HEK293 (cell line): ENCODE measurements at regions not wholly inside any gene's neighbourhood (a gene's known extent, or its start where the extent isn't known, plus 50 kb on each side); places are given as distances from the start of the nearest gene placed in this dataset.

Experiments
- ATF2 ChIP-seq: fragments of 450-650 bp; formaldehyde crosslinking; IDR thresholded peaks from 2 replicates; pipeline ENCODE4 v1.5.1; 2016; ENCODE audit warnings: missing biosample characterization, missing genetic modification characterization, low read depth
- REST ChIP-seq: fragments of 450-650 bp; formaldehyde crosslinking; IDR thresholded peaks from 2 replicates; pipeline ENCODE4 v1.5.1; 2016; ENCODE audit warnings: missing biosample characterization, missing genetic modification characterization
- SP3 ChIP-seq: fragments of 450-650 bp; formaldehyde crosslinking; IDR thresholded peaks from 2 replicates; pipeline ENCODE4 v1.5.1; 2016; ENCODE audit warnings: missing biosample characterization, missing genetic modification characterization
- ZFP3 ChIP-seq: fragments of 450-650 bp; formaldehyde crosslinking; IDR thresholded peaks from 2 replicates; pipeline ENCODE4 v1.5.1; 2016; ENCODE audit warnings: low read depth, missing biosample characterization, missing genetic modification characterization

- TF ChIP-seq REST (tag by site-specific recombination) (no peak), SP3 (tag by site-specific recombination) (no peak), ZFP3 (tag by site-specific recombination) (no peak), ATF2 (no peak)
Measured at GRCh38 chr3:135623558-135623957, 342.0 kb upstream of the PPP2R3A start.
